ENCODE measurements at regions not wholly inside any gene's neighbourhood (a gene's known extent, or its start where the extent isn't known, plus 50 kb on each side); places are given as distances from the start of the nearest gene placed in this dataset.

DNA sequence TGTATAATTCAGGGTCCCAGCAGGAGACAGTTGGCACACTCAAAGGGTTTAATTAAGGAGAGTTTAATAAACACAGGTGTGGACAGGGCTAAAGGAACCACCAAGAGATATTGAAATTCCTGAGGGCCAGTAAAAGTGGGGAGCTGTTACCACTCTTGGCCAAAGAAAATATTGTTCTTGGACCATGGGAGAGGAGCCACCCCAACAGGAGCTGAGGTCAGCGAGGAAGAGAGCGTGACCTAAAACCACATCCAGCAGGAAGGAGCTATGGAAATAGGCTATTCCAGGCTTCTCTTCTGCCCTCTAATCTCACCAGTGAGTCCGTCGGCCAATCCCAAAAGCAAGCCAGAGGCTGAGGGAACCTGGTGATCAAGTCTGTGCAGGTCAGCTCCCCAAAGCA, 390.8 kb downstream of the MED13L start:
- TF ChIP-seq POLR2A (IDR thresholded peaks at IDR 0.05) = no peak
- TF ChIP-seq, protein P1, sequence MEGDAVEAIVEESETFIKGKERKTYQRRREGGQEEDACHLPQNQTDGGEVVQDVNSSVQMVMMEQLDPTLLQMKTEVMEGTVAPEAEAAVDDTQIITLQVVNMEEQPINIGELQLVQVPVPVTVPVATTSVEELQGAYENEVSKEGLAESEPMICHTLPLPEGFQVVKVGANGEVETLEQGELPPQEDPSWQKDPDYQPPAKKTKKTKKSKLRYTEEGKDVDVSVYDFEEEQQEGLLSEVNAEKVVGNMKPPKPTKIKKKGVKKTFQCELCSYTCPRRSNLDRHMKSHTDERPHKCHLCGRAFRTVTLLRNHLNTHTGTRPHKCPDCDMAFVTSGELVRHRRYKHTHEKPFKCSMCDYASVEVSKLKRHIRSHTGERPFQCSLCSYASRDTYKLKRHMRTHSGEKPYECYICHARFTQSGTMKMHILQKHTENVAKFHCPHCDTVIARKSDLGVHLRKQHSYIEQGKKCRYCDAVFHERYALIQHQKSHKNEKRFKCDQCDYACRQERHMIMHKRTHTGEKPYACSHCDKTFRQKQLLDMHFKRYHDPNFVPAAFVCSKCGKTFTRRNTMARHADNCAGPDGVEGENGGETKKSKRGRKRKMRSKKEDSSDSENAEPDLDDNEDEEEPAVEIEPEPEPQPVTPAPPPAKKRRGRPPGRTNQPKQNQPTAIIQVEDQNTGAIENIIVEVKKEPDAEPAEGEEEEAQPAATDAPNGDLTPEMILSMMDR (IDR thresholded peaks at IDR 0.05) = no peak
